ENCODE measurements at regions not wholly inside any gene's neighbourhood (a gene's known extent, or its start where the extent isn't known, plus 50 kb on each side); places are given as distances from the start of the nearest gene placed in this dataset.

DNA sequence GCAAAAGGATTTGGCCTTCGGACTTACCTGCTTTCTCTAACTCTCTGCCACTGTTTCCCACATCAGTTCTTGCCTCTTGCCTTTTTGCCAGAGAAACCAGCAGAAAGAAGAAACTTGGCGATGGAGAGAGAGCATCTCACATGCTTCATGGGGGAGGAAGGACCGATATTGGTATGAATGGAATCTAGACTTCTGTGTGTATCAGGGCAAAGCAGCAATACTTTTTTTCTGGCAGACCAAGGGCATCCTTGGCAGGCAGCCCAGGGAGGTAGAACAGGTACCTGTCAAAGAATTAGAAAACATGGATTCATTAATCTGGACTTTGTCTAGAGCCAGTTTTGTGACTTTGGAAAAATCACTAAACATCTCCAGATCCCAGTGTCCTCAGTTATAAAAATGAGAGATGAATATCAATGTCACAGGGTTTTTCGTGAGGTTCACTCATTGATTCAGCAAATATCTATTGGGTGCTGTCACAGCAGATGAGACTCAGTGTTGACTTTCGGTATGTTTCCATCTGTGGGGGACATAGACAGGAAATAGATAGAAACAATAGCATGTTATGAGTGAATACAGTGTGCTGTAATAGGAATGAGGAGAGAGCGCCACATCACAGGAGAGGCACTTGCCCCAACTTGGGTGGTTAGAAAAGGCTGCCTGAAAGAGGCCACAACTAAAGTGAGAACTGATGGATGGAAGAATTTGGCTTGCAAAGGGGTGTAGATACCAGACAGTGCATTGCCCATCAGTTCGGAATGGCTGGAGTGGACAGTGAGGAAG is 114.1 kb downstream of the CD83 start:
- Mint-ChIP-seq H3K27ac (no peak overlapping the region), H3K27me3 (peaks cover 7% of the 10 kb centered on the region), H3K4me3 (ENCODE audit: low read depth) (no peak overlapping the region), H3K36me3 (ENCODE audit: insufficient read depth) (no peaks in the 10 kb centered on the region), H3K4me1 (ENCODE audit: low read depth) (peaks cover 13% of the 10 kb centered on the region), H3K9me3 (ENCODE audit: low read depth) (no peaks in the 10 kb centered on the region)
- TF ChIP-seq, protein P1, sequence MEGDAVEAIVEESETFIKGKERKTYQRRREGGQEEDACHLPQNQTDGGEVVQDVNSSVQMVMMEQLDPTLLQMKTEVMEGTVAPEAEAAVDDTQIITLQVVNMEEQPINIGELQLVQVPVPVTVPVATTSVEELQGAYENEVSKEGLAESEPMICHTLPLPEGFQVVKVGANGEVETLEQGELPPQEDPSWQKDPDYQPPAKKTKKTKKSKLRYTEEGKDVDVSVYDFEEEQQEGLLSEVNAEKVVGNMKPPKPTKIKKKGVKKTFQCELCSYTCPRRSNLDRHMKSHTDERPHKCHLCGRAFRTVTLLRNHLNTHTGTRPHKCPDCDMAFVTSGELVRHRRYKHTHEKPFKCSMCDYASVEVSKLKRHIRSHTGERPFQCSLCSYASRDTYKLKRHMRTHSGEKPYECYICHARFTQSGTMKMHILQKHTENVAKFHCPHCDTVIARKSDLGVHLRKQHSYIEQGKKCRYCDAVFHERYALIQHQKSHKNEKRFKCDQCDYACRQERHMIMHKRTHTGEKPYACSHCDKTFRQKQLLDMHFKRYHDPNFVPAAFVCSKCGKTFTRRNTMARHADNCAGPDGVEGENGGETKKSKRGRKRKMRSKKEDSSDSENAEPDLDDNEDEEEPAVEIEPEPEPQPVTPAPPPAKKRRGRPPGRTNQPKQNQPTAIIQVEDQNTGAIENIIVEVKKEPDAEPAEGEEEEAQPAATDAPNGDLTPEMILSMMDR (IDR thresholded peaks at IDR 0.05; ENCODE audit: unreplicated experiment): no peak
- no peak for DNase-seq (ENCODE audit: low spot score, unreplicated experiment)

DNA sequence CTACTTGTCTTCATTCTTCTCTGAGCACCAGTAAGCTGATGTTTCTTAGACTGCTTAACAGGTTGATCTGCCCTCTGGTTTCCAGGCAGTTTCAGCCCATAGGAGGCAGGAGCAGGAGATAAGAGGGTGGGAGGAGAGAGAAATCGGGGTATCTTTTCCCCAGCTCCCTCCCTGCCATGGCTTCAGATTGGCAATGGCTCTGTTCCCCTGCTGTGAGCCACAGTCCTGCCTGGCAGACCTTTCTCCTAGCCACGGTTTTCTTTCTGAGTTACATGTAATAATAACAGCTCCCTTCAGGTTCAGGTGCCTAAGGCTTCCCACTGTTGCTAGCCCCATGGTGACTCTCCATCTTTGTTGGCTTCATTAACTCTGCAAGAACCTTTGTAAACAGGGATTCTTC is 115.3 kb downstream of the CD83 start:
- TF ChIP-seq, protein P1 (IDR thresholded peaks at IDR 0.05; ENCODE audit: unreplicated experiment): no peak
- Mint-ChIP-seq H3K27ac (no peak overlapping the region), H3K9me3 (ENCODE audit: low read depth) (no peaks in the 10 kb centered on the region), H3K4me1 (ENCODE audit: low read depth) (peaks cover 21% of the 10 kb centered on the region), H3K36me3 (ENCODE audit: insufficient read depth) (no peaks in the 10 kb centered on the region), H3K27me3 (peaks cover 7% of the 10 kb centered on the region), H3K4me3 (ENCODE audit: low read depth) (no peak overlapping the region)
- no peak for DNase-seq (ENCODE audit: low spot score, unreplicated experiment)

- Mint-ChIP-seq H3K9me3 (ENCODE audit: low read depth) (peaks cover 3% of the 10 kb centered on the region), H3K36me3 (ENCODE audit: insufficient read depth) (peaks cover 1% of the 10 kb centered on the region)
Measured at GRCh38 chr6:14235653-14236356, 118.2 kb downstream of the CD83 start.

DNA sequence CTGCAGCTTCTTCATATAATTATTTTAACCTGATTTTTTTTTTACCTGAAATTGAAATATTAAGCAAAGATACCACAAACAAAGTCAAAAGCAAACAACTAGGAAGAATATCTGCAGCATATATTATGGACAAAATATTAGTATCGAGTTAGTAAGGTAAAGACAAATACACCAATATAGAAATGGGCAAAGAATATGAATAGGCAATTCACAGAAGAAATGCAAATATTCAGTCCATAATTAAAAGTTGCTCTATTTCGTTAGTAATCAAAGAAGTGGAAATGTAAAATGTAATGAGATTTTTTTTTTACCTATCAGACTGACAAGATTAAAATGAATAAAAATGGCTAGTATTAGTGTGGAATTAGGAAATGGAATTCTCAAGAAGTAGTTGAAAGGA is 121.5 kb downstream of the CD83 start:
- Mint-ChIP-seq H3K4me3 (ENCODE audit: low read depth) (no peak overlapping the region), H3K27me3 (no peaks in the 10 kb centered on the region), H3K4me1 (ENCODE audit: low read depth) (peaks cover 26% of the 10 kb centered on the region), H3K9me3 (ENCODE audit: low read depth) (peaks cover 3% of the 10 kb centered on the region), H3K36me3 (ENCODE audit: insufficient read depth) (peaks cover 1% of the 10 kb centered on the region), H3K27ac (no peak overlapping the region)
- TF ChIP-seq, protein P1 (IDR thresholded peaks at IDR 0.05; ENCODE audit: unreplicated experiment): no peak
- no peak for DNase-seq (ENCODE audit: low spot score, unreplicated experiment)

More at GRCh38 chr6:14235653-14236356, 118.2 kb downstream of the CD83 start:
- peaks cover 26% of the 10 kb centered on the region for H3K4me1 Mint-ChIP-seq (ENCODE audit: low read depth)
- no peak overlapping the region for H3K27ac Mint-ChIP-seq
- DNase-seq (ENCODE audit: low spot score, unreplicated experiment): no peak
- TF ChIP-seq, protein P1 (IDR thresholded peaks at IDR 0.05; ENCODE audit: unreplicated experiment): no peak
- peaks cover 7% of the 10 kb centered on the region for H3K27me3 Mint-ChIP-seq
- no peak overlapping the region for H3K4me3 Mint-ChIP-seq (ENCODE audit: low read depth)

DNA sequence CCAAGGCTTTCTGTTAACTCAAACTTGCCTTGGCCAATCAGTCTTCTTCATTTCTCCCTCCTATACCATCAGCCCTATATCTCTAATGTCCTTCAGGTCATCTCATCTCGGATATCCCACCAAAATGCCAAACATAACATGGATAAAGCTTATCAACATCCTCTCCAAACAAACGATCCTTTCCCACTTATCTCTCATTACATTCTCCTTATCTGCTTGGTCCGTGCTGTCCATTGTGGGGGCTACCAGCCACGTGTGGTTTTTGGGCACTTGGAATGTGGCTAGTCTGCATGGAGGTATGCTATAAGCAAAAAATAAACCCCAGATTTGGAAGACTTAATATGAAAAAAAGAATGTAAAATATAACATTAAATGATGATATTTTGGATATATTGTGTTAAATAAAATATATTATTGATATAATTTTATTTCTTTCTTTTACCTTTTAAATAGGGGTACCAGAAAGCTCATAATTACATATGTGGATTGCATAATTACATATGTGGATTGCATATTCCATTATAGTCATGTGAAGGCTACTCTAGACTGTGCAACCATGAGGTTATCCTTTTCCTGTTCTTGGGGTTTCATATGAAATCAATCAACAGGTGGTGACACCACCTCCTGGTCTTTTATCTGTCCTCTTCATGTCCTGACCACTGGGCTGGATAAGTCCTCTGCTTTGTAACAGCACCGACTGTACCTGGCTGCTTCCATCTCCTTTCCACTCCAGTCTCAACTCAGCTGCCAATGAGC is 123.0 kb downstream of the CD83 start:
- Mint-ChIP-seq H3K36me3 (ENCODE audit: insufficient read depth) (peaks cover 1% of the 10 kb centered on the region), H3K4me3 (ENCODE audit: low read depth) (no peak overlapping the region), H3K9me3 (ENCODE audit: low read depth) (peaks cover 3% of the 10 kb centered on the region), H3K27ac (no peak overlapping the region), H3K27me3 (peaks cover 3% of the 10 kb centered on the region), H3K4me1 (ENCODE audit: low read depth) (peaks cover 26% of the 10 kb centered on the region)
- TF ChIP-seq, protein P1 (IDR thresholded peaks at IDR 0.05; ENCODE audit: unreplicated experiment): no peak
- DNase-seq (ENCODE audit: low spot score, unreplicated experiment): no peak

Data from progenitor cell of endocrine pancreas (in vitro differentiated cells).